HG03159 (cell line): ENCODE measurements at regions not wholly inside any gene's neighbourhood (a gene's known extent, or its start where the extent isn't known, plus 50 kb on each side); places are given as distances from the start of the nearest gene placed in this dataset.
"Not testable (repeated sequence)": the region's sequence is repeated elsewhere in the genome, so short reads cannot be mapped to it uniquely, and the experiment has no call there.

Experiments used
- ATAC-seq: cut with Tn5 transposase; IDR thresholded peaks from one replicate; pipeline ENCODE4 v1.9.1; 2021; ENCODE audit warnings: mild to moderate bottlenecking, moderate library complexity; ENCODE audit not compliant: unreplicated experiment

GRCh38 chr21:18549214-18549905 is 145.8 kb upstream of the TMPRSS15 start:
- no peak for ATAC-seq

GRCh38 chr21:18550361-18550760 is 146.8 kb upstream of the TMPRSS15 start:
- ATAC-seq = no peak

GRCh38 chr21:18553786-18554185 is 150.2 kb upstream of the TMPRSS15 start:
- ATAC-seq = no peak

- not testable (repeated sequence) for ATAC-seq
These were observed 164.2 kb upstream of the TMPRSS15 start for GRCh38 chr21:18567770-18568169.

GRCh38 chr21:18588001-18588662 is 184.5 kb upstream of the TMPRSS15 start:
- no peak for ATAC-seq

GRCh38 chr21:18601146-18601545 is 197.6 kb upstream of the TMPRSS15 start:
- ATAC-seq = no peak

GRCh38 chr21:18602711-18603110 is 199.1 kb upstream of the TMPRSS15 start:
- ATAC-seq = no peak

GRCh38 chr21:18603261-18603660 is 199.7 kb upstream of the TMPRSS15 start:
- ATAC-seq = no peak

- ATAC-seq = no peak
These were observed 200.4 kb upstream of the TMPRSS15 start for GRCh38 chr21:18603980-18604379.

GRCh38 chr21:18608226-18608625 is 204.6 kb upstream of the TMPRSS15 start:
- ATAC-seq = no peak

- no peak for ATAC-seq
These were observed 210.7 kb upstream of the TMPRSS15 start for GRCh38 chr21:18614303-18614702.

- no peak for ATAC-seq
These were observed 213.7 kb upstream of the TMPRSS15 start for GRCh38 chr21:18617291-18617690.

- no peak for ATAC-seq
These were observed 216.9 kb upstream of the TMPRSS15 start for GRCh38 chr21:18620436-18620835.

- no peak for ATAC-seq
These were observed 218.8 kb upstream of the TMPRSS15 start for GRCh38 chr21:18622383-18622782.

GRCh38 chr21:18630446-18630845 is 226.9 kb upstream of the TMPRSS15 start:
- ATAC-seq = no peak

- ATAC-seq = no peak
These were observed 233.3 kb upstream of the TMPRSS15 start for GRCh38 chr21:18636897-18637296.

- ATAC-seq = no peak
These were observed 242.5 kb upstream of the TMPRSS15 start for GRCh38 chr21:18646116-18646515.

GRCh38 chr21:18655931-18656330 is 252.3 kb upstream of the TMPRSS15 start:
- no peak for ATAC-seq

- no peak for ATAC-seq
These were observed 258.3 kb upstream of the TMPRSS15 start for GRCh38 chr21:18661842-18662241.

- ATAC-seq = no peak
These were observed 260.1 kb upstream of the TMPRSS15 start for GRCh38 chr21:18663663-18664062.

- ATAC-seq = no peak
These were observed 263.1 kb upstream of the TMPRSS15 start for GRCh38 chr21:18666725-18667124.

GRCh38 chr21:18673789-18674188 is 270.2 kb upstream of the TMPRSS15 start:
- ATAC-seq = no peak

GRCh38 chr21:18677632-18678031 is 274.0 kb upstream of the TMPRSS15 start:
- no peak for ATAC-seq
